GM19025 (cell line): ENCODE measurements at regions not wholly inside any gene's neighbourhood (a gene's known extent, or its start where the extent isn't known, plus 50 kb on each side); places are given as distances from the start of the nearest gene placed in this dataset.
"Not testable (repeated sequence)": the region's sequence is repeated elsewhere in the genome, so short reads cannot be mapped to it uniquely, and the experiment has no call there.

ENCODE experiments used
- ATAC-seq: cut with Tn5 transposase; IDR thresholded peaks from one replicate; pipeline ENCODE4 v1.9.1; 2021; ENCODE audit warnings: mild to moderate bottlenecking, low read depth, moderate library complexity; ENCODE audit not compliant: unreplicated experiment

- no peak for ATAC-seq
These were observed 1224.3 kb upstream of the TENM3 start for GRCh38 chr4:181018913-181019312.

- no peak for ATAC-seq
These were observed 1222.7 kb upstream of the TENM3 start for GRCh38 chr4:181020456-181020855.

- no peak for ATAC-seq
These were observed 1222.0 kb upstream of the TENM3 start for GRCh38 chr4:181021213-181021612.

GRCh38 chr4:181030135-181030921 lies 1212.9 kb upstream of the TENM3 start:
- ATAC-seq = not testable (repeated sequence)

- ATAC-seq = no peak
These were observed 1212.2 kb upstream of the TENM3 start for GRCh38 chr4:181030961-181031360.

- ATAC-seq = no peak
These were observed 1199.7 kb upstream of the TENM3 start for GRCh38 chr4:181043486-181043885.

- no peak for ATAC-seq
These were observed 1196.4 kb upstream of the TENM3 start for GRCh38 chr4:181046809-181047208.

GRCh38 chr4:181051931-181052330 lies 1191.3 kb upstream of the TENM3 start:
- no peak for ATAC-seq

- ATAC-seq = no peak
These were observed 1181.4 kb upstream of the TENM3 start for GRCh38 chr4:181061787-181062186.

GRCh38 chr4:181063212-181063611 lies 1180.0 kb upstream of the TENM3 start:
- no peak for ATAC-seq

GRCh38 chr4:181077341-181077740 lies 1165.9 kb upstream of the TENM3 start:
- no peak for ATAC-seq

GRCh38 chr4:181078196-181078595 lies 1165.0 kb upstream of the TENM3 start:
- no peak for ATAC-seq

- ATAC-seq = no peak
These were observed 1159.3 kb upstream of the TENM3 start for GRCh38 chr4:181083757-181084361.

- no peak for ATAC-seq
These were observed 1157.6 kb upstream of the TENM3 start for GRCh38 chr4:181085557-181085956.

GRCh38 chr4:181105487-181105886 lies 1137.7 kb upstream of the TENM3 start:
- ATAC-seq = no peak

- ATAC-seq = no peak
These were observed 1136.8 kb upstream of the TENM3 start for GRCh38 chr4:181106398-181106797.

- no peak for ATAC-seq
These were observed 1135.0 kb upstream of the TENM3 start for GRCh38 chr4:181108237-181108636.

GRCh38 chr4:181119186-181119585 lies 1124.0 kb upstream of the TENM3 start:
- no peak for ATAC-seq

- no peak for ATAC-seq
These were observed 1121.5 kb upstream of the TENM3 start for GRCh38 chr4:181121733-181122132.

GRCh38 chr4:181127171-181127570 lies 1116.0 kb upstream of the TENM3 start:
- no peak for ATAC-seq

- not testable (repeated sequence) for ATAC-seq
These were observed 1112.9 kb upstream of the TENM3 start for GRCh38 chr4:181130317-181130716.

- ATAC-seq = no peak
These were observed 1105.9 kb upstream of the TENM3 start for GRCh38 chr4:181137351-181137750.
